Astrocyte of the spinal cord (primary cell): ENCODE measurements at regions not wholly inside any gene's neighbourhood (a gene's known extent, or its start where the extent isn't known, plus 50 kb on each side); places are given as distances from the start of the nearest gene placed in this dataset.

ENCODE experiments used
- DNase-seq: peaks from one replicate; pipeline ENCODE4 v3.0.0; 2011; ENCODE audit warnings: low read depth, low spot score
- H3K4me3 ChIP-seq: 2 replicates; pipeline ENCODE4 v1.5.1; 2011; ENCODE audit warnings: low read depth, mild to moderate bottlenecking, low read length, moderate library complexity
- in situ Hi-C: cut with HindIII; loops from 2 replicates; pipeline ENCODE4 v1.10.0; 2017; ENCODE audit warnings: low sequenced_read_pairs
- TF ChIP-seq, protein P1 (sequence below): IDR thresholded peaks from 2 replicates; pipeline ENCODE4 v1.5.1; 2012; ENCODE audit warnings: low read depth, mild to moderate bottlenecking, low read length, inconsistent platforms

GRCh38 chr14:89025561-89026236, 201.2 kb downstream of the TTC8 start:
- TF ChIP-seq, protein P1, sequence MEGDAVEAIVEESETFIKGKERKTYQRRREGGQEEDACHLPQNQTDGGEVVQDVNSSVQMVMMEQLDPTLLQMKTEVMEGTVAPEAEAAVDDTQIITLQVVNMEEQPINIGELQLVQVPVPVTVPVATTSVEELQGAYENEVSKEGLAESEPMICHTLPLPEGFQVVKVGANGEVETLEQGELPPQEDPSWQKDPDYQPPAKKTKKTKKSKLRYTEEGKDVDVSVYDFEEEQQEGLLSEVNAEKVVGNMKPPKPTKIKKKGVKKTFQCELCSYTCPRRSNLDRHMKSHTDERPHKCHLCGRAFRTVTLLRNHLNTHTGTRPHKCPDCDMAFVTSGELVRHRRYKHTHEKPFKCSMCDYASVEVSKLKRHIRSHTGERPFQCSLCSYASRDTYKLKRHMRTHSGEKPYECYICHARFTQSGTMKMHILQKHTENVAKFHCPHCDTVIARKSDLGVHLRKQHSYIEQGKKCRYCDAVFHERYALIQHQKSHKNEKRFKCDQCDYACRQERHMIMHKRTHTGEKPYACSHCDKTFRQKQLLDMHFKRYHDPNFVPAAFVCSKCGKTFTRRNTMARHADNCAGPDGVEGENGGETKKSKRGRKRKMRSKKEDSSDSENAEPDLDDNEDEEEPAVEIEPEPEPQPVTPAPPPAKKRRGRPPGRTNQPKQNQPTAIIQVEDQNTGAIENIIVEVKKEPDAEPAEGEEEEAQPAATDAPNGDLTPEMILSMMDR, result no peak
- DNase-seq, result no peak
- H3K4me3 ChIP-seq, result no peak overlapping the region
- in situ Hi-C loops, result no loop called here

GRCh38 chr14:89027097-89027740, 202.8 kb downstream of the TTC8 start:
- in situ Hi-C loops, result no loop called here
- TF ChIP-seq, protein P1, result peak; percentile 57
- H3K4me3 ChIP-seq, result peak overlapping the region; percentile 55
- peak; percentile 41 for DNase-seq

GRCh38 chr14:89028462-89029134, 204.1 kb downstream of the TTC8 start:
- TF ChIP-seq, protein P1, result no peak
- no peak overlapping the region for H3K4me3 ChIP-seq
- DNase-seq, result no peak
- in situ Hi-C loops, result no loop called here

- no peak for DNase-seq
- no peak overlapping the region for H3K4me3 ChIP-seq
- in situ Hi-C loops, result no loop called here
- TF ChIP-seq, protein P1, result no peak
Measured at GRCh38 chr14:89029961-89030694, 205.7 kb downstream of the TTC8 start.

- no peak overlapping the region for H3K4me3 ChIP-seq
- in situ Hi-C loops, result no loop called here
- no peak for DNase-seq
- TF ChIP-seq, protein P1, result no peak
Measured at GRCh38 chr14:89030921-89031320, 206.5 kb downstream of the TTC8 start.

- no peak overlapping the region for H3K4me3 ChIP-seq
- no peak for DNase-seq
- in situ Hi-C loops, result no loop called here
- TF ChIP-seq, protein P1, result no peak
Measured at GRCh38 chr14:89032086-89032649, 207.7 kb downstream of the TTC8 start.
